Putamen (tissue), 1 donor: ENCODE measurements at regions not wholly inside any gene's neighbourhood (a gene's known extent, or its start where the extent isn't known, plus 50 kb on each side); places are given as distances from the start of the nearest gene placed in this dataset.

Source experiments
- DNase-seq: peaks from one replicate; pipeline ENCODE4 v3.0.0-alpha.2; 2016; ENCODE audit warnings: low spot score

DNA sequence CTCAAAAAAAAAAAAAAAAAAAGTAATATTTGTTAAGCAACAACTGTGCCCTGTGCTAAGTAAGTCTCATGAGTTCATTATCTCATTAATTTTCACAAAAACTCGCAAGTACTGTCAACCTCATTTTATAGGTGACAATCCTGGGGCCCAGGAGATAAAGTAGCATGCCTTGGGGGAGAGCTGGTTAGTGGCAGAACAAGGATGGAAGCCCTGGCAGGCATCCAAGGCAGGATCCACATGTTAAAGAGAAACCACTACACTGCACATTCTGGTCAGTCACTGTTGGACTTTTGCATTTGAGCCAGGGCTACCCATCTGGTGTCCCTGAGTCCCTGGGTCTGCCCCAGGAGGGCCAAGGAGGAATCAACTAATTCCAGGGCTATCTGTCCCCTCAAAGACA is 54.6 kb downstream of the ZFP36L2 start:
- no peak for DNase-seq

DNA sequence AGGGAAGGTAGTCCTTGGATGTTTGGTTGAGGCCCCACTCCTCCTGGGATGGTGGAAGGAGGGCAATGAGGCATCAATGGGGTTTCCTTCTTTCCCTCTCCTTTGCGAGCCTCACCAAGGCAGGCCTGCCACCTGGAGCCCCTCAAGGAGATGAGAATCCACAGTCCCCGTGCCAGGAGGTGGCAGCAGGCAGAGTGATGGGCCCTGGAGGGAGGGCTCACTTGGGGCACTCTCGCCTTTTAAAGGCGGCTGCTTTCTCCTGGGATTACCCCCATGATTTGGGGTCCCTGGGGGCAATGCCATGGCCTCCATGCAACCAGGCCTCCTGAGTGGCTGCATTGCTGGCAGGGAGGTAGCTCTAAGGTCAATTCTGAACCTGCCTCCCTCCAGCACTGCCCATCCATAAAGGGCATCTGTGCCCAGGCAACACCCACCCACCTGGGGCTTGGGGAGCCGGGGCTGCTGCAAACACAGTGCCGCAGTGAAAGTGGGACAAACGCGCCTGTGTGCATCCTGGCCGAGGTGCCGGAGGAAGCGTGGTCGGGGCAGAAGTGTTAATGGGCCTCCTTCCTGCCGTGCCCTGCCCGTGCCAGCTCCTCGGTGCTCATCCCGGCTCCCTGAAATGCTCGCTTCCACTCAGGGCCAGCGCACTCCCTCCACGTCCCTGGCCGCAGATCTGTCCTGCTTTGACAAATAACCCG is 55.9 kb downstream of the ZFP36L2 start:
- DNase-seq: no peak

DNA sequence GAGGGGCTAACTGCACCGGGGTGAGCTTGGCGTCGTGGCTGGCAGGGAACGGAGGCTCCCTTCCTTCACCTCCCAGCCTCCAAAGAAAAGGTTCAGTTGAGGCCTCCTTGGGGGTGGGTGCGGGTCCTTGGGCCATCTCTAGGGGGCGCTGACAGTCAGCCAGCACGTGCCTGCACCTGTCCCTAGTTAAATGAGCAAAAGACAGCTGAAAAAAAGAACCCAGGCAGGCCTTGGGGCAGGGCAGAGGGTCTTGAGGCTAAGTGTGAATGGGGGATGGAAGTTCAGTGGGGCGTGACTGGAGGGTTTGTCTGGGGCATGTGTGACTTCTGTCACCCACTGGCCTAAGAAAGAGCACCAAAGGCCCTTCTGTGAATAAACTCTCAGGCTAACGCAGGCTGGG is 56.4 kb downstream of the ZFP36L2 start:
- DNase-seq: no peak

DNA sequence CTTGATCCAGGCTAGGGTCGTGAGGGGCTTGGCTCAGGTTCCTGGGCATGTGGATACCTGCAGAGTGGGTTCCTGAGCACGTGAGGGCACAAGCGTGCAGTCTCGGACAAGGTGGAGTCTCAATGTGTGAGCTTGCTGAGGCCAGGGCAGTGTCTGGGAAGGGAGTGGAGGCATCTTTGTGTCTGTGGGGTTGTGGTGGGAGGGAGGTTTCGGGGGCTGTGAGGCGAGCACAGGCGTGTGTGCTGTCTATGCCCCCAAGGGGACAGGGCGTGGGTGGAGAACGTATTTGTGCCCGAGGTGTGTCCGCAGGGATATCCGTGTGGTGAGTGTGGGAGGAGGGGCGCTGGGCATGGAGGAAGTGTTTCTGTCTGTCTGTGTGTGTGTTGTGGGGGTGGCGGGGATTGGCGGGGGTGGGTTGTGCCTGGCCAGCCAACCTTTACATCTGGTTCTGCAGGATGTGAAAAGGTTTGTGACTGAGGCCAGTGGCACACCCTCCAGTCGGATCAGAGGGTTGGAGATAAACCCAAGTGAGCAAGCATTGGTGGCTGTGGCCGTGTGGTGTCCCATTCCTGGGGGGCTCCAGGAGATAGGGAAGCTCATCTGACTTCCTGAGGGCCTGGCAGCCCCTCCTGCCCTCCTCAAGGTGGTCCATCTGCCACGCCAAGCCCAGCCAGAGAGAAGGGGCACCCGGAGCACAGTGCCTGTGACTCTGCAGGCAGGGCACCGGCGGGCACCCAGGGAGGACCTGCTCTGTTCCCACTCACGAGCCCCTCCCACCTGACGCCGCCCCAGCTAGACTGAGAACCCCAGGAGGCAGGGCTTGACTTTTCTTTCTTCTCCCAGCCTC is 57.1 kb downstream of the ZFP36L2 start:
- no peak for DNase-seq

DNA sequence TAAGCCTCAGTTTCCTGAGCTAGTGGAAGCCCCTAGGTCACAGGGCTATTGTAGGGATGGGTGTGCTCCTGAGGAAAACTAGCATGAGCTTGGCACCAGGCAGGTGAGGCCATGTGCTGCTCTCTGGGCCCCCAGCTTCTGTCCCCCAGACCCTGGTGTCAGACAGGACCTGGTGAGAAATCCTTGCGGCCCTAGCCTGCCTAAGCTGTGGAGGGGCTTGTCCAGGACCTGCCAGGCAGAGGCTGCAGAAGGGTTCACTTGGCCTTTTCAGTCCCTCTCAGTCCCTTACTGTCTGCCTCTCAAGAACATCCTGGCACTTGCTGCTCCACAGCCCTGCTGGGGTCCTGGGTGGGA is 58.4 kb downstream of the ZFP36L2 start:
- DNase-seq: no peak

DNA sequence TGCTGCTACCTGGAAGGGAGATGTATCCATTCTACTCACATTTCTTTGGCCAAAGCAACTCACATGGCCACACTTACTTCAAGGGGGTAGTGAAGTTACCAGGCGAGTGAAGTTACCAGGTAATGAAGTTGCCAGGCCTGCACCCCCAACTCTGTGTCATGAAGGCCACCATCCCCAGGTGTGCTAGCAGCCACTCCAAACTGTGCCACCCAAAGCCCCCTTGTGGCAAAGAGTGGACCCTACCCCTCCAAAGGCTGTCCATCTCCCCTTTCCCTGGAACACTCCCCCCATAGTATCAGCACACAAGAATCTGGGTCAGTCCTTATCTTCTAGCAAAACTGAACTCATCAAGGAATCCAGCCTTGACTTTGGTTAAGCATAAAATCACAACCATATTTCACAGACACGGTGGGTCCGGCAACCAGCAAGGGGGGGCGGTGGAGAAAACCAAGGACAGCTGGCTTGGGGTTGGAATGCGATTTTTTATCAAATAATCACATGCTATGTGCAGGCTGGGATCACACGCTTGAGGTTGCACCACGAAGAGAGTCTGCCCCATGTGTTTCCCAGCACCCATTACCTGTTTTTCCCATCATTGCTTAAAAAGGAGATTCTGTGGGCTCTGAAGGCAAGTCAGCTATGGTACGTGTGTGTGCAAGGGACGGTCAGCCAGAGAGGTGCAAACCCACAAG is 60.9 kb downstream of the ZFP36L2 start:
- DNase-seq: no peak

DNA sequence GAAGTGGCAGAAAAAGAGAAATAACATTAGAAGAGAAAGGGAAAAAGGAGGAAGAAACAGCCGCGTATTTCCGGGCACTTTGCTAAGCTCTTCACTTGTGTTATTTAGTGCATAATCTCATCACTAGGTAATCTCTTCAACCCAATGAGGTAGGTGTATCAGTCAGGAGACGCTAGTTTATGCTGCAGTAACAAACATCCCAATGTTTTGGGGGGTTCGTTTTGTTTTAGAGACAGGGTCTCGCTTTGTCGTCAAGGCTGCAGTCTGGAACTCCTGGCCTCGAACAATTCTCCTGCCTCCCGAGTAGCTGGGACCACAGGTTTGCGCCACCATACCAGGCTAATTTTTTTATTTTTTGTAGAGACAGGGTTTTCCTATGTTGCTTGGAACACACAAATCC is 61.7 kb downstream of the ZFP36L2 start:
- no peak for DNase-seq

DNA sequence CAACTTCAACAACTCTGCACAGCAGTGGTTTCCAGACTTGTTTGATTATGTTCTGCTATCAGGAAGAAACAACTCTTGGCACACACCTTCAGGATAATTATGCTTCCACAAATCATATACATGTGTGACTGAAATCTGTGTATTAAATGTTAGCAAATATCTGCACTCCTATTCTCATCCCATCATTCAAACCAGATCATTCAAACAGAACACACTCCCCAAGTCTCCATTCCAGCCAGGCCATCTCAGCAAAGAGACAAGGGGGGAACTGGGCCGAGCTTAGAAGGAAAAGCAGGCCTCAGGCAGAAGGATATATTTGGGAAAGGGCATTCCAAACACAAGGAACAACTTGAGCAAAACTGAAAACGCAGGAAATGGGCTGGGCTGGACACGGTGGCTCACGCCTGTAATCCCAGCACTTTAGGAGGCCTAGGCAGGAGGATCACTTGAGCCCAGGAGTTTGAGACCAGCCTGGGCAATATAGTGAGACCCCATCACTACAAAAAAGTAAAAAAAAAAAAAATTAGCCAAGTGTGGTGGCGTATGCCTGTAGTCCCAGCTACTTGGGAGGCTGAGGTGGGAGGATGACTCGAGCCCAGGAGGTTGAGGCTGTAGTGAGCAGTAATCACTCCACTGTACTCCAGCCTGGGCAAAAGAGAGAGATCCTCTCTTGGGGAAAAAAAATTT is 62.7 kb downstream of the ZFP36L2 start:
- DNase-seq: no peak

DNA sequence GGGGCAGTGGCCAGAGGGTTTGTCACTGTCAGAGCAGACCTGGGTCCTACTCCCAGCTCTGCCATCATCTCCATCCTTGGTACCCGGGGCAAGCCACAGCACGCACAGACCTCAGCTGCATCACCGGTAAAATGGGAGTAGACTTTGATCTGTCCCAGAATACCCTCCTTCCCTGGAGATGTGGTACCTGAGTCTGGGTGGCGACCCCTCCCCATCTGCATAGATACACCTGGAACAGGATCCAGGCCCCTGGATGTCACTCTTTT is 64.0 kb downstream of the ZFP36L2 start:
- DNase-seq: no peak

DNA sequence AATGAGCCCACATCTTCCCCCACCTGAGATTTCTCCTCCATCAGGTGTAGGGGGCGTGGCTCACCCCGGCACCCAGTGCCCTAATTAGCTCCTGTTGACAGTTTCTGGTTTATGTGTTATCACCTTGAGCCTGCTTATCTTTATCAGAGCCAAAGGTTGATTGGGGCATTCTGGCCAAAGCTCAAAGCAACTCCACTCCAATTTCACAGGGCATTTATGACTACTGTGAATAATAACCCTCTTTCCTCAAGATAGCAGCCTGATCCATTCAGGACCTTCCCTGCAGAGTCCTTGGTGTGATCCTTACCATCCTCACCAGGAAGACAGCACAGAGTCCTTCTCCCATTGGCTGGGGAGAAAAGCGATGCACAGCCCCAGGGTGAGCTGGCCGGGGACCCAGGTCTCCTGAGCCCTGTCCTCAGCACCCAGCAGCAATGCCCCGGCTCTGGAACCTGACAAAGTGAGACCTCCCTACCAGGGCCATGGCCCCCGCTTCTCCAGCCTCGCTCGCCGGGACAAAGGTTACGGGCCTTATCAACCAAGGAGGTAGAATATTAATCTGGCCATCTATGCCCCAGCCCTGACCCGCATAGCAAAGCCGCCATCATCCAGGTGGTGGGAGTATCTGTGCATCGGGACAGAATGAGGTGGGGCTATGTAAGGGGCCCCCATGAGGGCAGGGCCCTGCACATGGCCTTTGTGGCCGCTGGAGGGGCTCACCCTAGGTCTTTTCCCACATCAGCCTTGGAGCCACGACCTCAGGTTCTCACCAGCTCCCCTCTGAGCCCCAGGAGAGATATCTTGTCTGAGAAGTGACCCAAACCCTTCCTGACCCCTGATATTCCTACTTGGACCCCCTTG is 64.5 kb downstream of the ZFP36L2 start:
- DNase-seq: no peak

DNA sequence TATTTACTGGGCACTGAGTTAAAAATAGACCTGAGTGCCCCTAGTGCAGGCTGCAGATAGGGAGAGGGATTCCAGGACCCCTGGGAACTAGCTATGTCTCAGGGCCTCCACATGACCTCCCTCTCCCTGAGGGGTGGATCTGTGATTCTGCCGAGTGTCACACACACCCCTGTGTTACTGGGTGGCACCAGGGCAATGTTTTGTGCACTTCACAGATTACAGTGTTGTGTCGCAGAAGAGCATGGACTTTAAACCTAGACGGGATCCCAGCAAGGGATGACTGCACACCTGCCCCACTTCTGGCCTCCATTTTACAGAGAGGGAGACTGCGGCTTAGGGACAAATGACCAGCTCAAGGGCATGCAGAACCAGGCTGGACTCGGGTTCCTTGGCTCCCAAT is 65.6 kb downstream of the ZFP36L2 start:
- DNase-seq: no peak

DNA sequence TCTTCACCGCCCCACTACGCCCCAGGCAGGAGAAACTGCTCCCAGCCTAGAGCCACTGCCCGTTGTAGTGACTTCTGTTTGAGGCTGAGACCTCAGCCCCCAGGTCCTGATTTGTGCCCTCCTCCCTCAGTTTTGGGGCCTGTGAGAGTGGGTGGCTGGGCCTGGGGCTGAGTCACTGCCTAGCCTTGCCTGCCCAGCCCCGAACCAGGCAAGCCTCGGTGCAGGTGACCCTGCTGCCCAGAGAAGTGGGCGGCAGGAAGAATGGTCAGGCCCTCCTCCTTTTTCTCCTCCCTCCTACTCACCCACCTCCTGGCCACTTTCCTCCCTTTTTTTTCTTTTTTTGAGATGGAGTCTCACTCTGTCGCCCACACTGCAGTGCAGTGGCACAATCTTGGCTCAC is 66.6 kb downstream of the ZFP36L2 start:
- no peak for DNase-seq

DNA sequence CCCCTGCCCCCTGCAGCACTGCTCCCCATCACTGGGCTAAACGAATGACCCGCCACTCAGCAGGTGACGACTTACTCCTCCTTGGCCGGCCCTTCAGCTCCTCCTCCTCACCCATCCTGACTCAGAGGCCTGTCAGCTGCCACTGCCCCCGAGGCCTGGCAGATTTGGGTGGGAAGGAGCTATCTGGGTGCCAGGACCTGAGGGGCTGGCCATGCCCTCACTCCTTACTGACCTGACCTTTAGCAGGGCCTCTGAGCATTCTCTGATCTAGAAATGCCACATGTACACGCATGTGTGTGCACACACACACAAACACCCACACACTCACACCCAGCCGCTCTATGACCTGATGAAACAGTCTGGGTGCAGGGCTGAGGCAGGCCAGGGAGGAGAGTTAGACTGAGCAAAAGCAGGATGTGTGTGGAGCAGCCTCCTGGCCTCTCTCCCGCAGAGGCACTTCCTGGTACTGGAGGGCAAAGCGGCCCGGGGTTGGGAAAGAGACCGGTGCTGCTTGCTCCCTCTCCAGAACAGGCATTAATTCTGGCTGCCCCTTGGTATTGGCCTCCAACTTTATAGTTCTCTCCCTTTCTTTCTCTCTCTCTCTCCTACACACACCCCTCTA is 68.0 kb downstream of the ZFP36L2 start:
- no peak for DNase-seq

DNA sequence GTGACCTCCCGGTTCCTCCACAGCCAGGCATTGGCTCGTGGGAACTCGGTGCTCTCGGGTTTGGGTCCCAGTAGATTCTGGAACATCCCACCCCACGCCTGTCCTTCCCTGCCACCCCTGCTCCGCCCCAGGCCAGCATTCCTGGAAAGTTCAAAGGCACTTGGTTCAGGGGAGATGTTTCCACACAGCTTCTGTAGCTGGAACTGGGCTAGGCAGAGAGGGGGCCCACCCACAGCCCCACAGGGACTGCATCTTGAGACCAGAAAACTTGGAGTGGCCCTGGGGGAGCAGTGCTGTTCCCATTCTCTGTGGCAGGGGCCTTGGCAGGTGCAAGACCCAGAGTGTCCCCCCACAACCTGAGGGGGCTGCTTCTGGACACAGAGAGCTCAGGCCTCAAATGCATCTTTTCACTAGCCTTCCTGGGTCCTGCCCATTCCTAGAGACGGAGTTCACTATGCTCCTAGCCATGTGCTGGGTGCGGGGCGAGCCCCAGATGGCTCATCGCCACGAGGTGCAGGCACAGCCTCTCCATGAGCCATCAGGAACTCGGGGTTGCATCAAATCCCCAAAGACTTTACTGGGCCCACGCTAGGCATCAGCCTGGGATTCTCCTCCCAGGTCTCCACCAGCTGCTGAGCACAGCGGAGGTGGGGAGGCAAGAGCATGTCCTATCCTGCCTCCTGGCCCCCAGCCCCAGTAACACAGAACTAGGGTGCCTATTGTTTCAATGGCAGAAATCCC is 68.7 kb downstream of the ZFP36L2 start:
- DNase-seq: no peak

DNA sequence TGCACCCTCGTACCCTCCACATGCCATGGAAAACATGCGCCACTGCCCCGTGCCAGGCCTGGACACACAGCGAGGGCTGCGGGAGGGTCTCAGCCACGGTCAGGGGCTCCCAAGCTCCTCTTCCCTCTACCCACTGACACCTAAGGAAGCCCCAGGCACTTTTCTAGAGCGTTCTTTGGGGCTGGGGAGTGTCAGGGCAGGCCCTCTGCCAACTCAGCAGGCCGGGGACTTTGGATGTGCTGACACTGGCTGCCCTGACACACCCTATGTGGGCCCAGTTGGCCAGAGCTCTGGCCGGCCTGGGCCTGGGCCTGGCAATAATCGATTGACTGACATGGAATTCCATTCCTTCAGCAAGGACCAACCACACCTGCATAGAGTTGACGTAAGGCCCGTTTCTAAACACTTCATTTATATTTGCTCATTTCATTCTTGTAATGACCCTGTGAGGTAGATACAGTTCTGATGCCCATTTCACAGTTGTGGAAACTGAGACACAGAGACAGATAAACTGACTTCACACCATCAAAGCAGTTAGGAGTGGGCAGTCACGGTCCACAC is 70.5 kb downstream of the ZFP36L2 start:
- no peak for DNase-seq

DNA sequence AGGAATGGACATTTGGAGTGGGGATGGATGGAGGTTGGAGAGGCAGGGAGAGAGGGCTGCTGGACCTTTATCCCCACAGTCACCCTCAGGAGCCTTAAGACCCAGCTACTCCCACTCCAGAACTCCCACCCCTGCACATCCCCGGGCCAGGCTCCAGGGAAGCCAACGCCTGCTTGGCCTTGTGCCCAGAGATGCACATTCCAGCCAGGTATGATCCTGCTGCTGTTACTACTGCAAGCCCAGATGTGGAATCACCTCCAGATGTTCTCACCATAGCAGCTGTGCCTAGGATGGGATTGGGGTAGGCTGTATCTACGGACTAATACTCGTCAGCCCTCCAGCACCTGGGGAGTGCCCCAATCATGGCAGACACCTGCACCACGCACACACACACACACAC is 71.7 kb downstream of the ZFP36L2 start:
- DNase-seq: no peak

DNA sequence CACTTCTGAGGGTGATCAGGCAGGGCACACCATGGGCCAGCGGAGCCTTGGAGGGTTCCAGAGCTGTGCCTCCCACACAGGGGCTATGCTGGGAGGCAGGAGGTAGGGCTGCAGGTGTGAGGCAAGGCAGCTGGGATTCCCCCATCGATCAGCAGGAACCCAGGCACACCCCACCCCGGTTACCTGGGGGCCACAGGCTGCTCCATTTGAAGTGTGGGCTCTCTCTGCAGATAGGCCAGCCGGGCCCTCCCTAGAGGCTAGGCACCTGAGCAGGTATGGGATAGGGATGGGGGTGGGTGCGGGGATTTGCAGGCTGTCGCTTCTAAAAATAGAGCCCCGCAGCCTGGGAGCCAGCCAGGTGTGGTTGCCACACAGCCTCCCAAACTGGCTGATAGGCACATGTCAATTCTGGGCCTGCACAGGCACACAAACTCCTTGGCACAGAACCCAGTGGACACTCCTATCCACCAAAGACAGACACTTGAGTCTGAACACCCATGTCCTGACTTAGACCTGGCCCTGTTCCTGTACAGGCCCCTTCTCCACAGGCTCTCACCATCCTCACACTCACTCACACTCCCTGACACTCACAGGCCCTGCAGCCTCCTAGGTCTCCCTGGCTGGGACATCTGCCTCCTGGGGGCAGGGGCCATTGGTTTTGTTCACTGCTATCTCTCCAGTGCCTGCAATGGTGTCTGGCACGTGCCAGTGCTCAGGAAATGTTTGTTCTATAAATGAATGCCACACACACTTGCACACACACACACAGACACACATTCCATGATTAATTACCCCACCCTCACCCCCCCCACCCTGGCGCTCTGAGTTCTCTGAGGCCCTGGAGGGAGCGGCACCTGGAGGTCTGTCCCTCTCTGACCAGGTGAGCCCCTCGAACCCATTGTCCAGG is 73.4 kb downstream of the ZFP36L2 start:
- DNase-seq: no peak

DNA sequence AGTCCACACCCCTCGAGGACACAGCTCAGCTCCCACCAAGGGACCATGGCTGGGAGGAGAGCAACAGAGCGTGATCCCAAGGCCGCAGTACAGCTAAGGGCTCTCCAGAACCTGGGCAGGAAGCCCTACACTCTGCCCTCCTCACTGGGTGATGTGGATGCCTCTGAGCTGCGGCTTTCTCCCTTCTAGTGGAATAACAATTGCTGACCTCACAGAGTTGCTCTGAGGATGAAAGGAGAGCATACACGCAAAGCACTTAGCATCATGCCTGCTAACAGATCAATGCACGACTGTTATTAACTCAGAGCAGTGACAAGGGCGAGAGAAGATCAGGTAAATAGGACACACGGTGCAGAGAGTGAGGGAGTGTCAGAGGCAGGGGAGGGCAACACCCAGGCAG is 74.2 kb downstream of the ZFP36L2 start:
- DNase-seq: no peak

DNA sequence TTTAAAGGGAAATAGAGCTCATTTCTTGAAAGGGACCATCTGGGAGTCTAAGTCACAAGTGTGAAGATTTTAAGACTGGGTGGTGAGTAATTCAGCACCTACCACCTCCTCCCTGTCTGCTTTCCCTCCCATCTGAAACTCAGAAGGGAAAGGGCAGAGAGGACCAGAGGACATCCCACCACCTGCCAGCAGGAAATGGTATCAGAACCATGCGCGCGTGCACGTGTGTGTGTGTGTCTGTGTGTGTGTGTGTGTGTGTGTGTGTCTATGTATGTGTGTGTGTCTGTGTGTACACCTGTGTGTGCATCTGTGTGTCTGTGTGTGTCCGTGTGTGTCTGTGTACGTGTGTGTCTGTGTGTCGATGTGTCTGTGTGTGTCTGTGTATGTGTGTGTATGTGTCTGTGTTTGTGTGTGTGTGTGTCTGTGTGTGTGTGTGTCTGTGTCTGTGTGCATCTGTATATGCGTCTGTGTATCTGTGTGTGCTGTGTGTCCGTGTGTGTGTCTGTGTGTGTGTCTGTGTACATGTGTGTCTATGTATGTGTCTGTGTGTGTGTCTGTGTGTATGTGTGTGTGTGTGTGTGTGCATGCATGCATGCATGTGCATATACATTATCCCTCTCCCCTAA is 76.8 kb downstream of the ZFP36L2 start:
- no peak for DNase-seq
